ENCODE measurements at regions not wholly inside any gene's neighbourhood (a gene's known extent, or its start where the extent isn't known, plus 50 kb on each side); places are given as distances from the start of the nearest gene placed in this dataset.

DNA sequence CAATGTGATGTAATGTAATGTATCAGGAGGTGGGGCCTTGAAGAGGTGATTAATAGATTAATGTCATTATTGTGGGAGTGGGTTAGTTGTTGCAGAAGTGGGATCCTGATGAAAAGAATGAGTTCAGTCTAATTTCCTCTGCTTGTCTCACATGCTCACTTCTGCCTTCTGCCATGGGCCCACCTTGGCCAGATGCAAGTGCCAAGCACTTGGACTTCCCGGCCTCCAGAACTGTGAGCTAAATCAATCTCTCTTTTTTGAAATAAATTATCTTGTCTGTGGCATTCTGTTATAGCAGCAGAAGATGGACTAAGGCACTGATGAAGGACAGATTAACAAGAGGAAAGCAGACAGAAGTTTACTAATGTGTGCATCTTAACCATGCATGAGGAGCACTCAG is 123.9 kb downstream of the ETS2 start:
- no peak for TF ChIP-seq ZC3H10 (CRISPR knock-in tag; IDR thresholded peaks at IDR 0.05)
- TF ChIP-seq PPARA (CRISPR knock-in tag; IDR thresholded peaks at IDR 0.05; ENCODE audit: borderline replicate concordance), result no peak
- TF ChIP-seq ZFP3 (CRISPR knock-in tag; IDR thresholded peaks at IDR 0.05), result no peak
- no peak for TF ChIP-seq SNAI2 (CRISPR knock-in tag; IDR thresholded peaks at IDR 0.05)
- TF ChIP-seq GLIS3 (CRISPR knock-in tag; IDR thresholded peaks at IDR 0.05), result no peak
- no peak for TF ChIP-seq ZFP30 (CRISPR knock-in tag; IDR thresholded peaks at IDR 0.05)
- TF ChIP-seq CSDC2 (CRISPR knock-in tag; IDR thresholded peaks at IDR 0.05), result no peak
- no peak for TF ChIP-seq RARB (CRISPR knock-in tag; IDR thresholded peaks at IDR 0.05)
- no peak for TF ChIP-seq OSR1 (CRISPR knock-in tag; IDR thresholded peaks at IDR 0.05)
- TF ChIP-seq, protein P1, sequence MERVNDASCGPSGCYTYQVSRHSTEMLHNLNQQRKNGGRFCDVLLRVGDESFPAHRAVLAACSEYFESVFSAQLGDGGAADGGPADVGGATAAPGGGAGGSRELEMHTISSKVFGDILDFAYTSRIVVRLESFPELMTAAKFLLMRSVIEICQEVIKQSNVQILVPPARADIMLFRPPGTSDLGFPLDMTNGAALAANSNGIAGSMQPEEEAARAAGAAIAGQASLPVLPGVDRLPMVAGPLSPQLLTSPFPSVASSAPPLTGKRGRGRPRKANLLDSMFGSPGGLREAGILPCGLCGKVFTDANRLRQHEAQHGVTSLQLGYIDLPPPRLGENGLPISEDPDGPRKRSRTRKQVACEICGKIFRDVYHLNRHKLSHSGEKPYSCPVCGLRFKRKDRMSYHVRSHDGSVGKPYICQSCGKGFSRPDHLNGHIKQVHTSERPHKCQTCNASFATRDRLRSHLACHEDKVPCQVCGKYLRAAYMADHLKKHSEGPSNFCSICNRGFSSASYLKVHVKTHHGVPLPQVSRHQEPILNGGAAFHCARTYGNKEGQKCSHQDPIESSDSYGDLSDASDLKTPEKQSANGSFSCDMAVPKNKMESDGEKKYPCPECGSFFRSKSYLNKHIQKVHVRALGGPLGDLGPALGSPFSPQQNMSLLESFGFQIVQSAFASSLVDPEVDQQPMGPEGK (CRISPR knock-in tag; IDR thresholded peaks at IDR 0.05; ENCODE audit: borderline replicate concordance), result no peak
- no peak for TF ChIP-seq ESRRG (CRISPR knock-in tag; IDR thresholded peaks at IDR 0.05)
- TF ChIP-seq, protein P2, sequence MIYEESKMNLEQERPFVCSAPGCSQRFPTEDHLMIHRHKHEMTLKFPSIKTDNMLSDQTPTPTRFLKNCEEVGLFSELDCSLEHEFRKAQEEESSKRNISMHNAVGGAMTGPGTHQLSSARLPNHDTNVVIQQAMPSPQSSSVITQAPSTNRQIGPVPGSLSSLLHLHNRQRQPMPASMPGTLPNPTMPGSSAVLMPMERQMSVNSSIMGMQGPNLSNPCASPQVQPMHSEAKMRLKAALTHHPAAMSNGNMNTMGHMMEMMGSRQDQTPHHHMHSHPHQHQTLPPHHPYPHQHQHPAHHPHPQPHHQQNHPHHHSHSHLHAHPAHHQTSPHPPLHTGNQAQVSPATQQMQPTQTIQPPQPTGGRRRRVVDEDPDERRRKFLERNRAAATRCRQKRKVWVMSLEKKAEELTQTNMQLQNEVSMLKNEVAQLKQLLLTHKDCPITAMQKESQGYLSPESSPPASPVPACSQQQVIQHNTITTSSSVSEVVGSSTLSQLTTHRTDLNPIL (CRISPR knock-in tag; IDR thresholded peaks at IDR 0.05; ENCODE audit: low read depth), result no peak
- TF ChIP-seq ZNF70 (CRISPR knock-in tag; IDR thresholded peaks at IDR 0.05), result no peak
- TF ChIP-seq, protein P3, sequence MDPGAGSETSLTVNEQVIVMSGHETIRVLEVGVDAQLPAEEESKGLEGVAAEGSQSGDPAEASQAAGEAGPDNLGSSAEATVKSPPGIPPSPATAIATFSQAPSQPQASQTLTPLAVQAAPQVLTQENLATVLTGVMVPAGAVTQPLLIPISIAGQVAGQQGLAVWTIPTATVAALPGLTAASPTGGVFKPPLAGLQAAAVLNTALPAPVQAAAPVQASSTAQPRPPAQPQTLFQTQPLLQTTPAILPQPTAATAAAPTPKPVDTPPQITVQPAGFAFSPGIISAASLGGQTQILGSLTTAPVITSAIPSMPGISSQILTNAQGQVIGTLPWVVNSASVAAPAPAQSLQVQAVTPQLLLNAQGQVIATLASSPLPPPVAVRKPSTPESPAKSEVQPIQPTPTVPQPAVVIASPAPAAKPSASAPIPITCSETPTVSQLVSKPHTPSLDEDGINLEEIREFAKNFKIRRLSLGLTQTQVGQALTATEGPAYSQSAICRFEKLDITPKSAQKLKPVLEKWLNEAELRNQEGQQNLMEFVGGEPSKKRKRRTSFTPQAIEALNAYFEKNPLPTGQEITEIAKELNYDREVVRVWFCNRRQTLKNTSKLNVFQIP (CRISPR knock-in tag; IDR thresholded peaks at IDR 0.05; ENCODE audit: borderline replicate concordance, low read depth), result no peak
- TF ChIP-seq ARNTL (CRISPR knock-in tag; IDR thresholded peaks at IDR 0.05; ENCODE audit: borderline replicate concordance, low read depth), result no peak
- TF ChIP-seq TOX (CRISPR knock-in tag; IDR thresholded peaks at IDR 0.05; ENCODE audit: borderline replicate concordance), result no peak
- TF ChIP-seq ZNF8 (CRISPR knock-in tag; IDR thresholded peaks at IDR 0.05), result no peak
- ATAC-seq, result no peak

DNA sequence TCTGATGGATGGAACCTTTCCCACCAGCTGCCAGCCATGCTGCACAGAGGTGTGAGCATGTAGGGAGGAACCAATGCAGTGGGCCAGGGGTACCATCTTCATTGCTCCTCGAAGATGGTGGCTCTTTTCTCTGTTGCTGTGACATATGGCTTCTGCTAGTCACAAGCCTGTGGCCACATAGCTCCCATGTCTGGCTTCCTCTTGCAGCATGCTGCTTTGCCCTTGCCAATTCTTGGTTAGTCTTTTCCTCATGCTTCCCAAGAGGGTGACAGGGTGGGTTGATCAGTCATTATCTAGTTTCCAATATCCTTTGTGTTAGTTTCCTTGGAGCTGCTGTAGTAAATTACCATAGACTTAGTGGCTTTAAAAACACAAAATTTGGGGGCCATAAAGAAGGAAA is 123.4 kb downstream of the ETS2 start:
- TF ChIP-seq ZNF565 (CRISPR knock-in tag; conservative IDR thresholded peaks at IDR 0.05; ENCODE audit: low read depth) (no peak), BACH2 (CRISPR knock-in tag; IDR thresholded peaks at IDR 0.05; ENCODE audit: borderline replicate concordance) (no peak), ISL1 (CRISPR knock-in tag; IDR thresholded peaks at IDR 0.05) (no peak), TOX (CRISPR knock-in tag; IDR thresholded peaks at IDR 0.05; ENCODE audit: borderline replicate concordance) (no peak)
- TF ChIP-seq, protein P1 (CRISPR knock-in tag; IDR thresholded peaks at IDR 0.05; ENCODE audit: borderline replicate concordance), result no peak
- ATAC-seq, result no peak

DNA sequence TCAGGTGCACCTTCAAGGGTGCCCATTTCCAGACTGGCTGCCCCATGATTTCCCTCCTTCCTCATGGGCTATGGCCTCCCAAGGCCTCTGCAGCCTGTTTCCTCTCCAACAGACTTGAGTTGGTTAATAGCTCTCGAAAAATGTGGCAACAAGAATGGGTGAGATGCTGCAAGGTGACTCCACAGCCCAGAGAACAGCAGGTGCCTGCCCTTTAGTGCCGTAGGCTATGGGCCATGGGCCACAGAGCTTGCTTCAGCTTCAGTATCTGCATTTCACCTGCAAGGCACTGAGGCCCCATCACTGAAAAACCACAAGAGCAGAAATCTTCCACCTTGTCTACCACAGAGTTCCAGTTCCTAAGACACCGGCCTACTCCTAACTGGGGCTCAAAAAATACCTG is 122.0 kb downstream of the ETS2 start:
- TF ChIP-seq RARB (CRISPR knock-in tag; IDR thresholded peaks at IDR 0.05) (no peak), ZNF565 (CRISPR knock-in tag; conservative IDR thresholded peaks at IDR 0.05; ENCODE audit: low read depth) (no peak), SNAI2 (CRISPR knock-in tag; IDR thresholded peaks at IDR 0.05) (no peak), ISL1 (CRISPR knock-in tag; IDR thresholded peaks at IDR 0.05) (no peak), TOX (CRISPR knock-in tag; IDR thresholded peaks at IDR 0.05; ENCODE audit: borderline replicate concordance) (no peak), PPARA (CRISPR knock-in tag; IDR thresholded peaks at IDR 0.05; ENCODE audit: borderline replicate concordance) (no peak), ESRRG (CRISPR knock-in tag; IDR thresholded peaks at IDR 0.05) (no peak), ZFP3 (CRISPR knock-in tag; IDR thresholded peaks at IDR 0.05) (no peak), OSR1 (CRISPR knock-in tag; IDR thresholded peaks at IDR 0.05) (no peak), ZNF70 (CRISPR knock-in tag; IDR thresholded peaks at IDR 0.05) (no peak), GLIS3 (CRISPR knock-in tag; IDR thresholded peaks at IDR 0.05) (no peak), ZFP30 (CRISPR knock-in tag; IDR thresholded peaks at IDR 0.05) (no peak)
- TF ChIP-seq, protein P1 (CRISPR knock-in tag; IDR thresholded peaks at IDR 0.05; ENCODE audit: borderline replicate concordance), result no peak
- TF ChIP-seq, protein P4, sequence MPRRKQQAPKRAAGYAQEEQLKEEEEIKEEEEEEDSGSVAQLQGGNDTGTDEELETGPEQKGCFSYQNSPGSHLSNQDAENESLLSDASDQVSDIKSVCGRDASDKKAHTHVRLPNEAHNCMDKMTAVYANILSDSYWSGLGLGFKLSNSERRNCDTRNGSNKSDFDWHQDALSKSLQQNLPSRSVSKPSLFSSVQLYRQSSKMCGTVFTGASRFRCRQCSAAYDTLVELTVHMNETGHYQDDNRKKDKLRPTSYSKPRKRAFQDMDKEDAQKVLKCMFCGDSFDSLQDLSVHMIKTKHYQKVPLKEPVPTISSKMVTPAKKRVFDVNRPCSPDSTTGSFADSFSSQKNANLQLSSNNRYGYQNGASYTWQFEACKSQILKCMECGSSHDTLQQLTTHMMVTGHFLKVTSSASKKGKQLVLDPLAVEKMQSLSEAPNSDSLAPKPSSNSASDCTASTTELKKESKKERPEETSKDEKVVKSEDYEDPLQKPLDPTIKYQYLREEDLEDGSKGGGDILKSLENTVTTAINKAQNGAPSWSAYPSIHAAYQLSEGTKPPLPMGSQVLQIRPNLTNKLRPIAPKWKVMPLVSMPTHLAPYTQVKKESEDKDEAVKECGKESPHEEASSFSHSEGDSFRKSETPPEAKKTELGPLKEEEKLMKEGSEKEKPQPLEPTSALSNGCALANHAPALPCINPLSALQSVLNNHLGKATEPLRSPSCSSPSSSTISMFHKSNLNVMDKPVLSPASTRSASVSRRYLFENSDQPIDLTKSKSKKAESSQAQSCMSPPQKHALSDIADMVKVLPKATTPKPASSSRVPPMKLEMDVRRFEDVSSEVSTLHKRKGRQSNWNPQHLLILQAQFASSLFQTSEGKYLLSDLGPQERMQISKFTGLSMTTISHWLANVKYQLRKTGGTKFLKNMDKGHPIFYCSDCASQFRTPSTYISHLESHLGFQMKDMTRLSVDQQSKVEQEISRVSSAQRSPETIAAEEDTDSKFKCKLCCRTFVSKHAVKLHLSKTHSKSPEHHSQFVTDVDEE (CRISPR knock-in tag; IDR thresholded peaks at IDR 0.05), result no peak
- TF ChIP-seq, protein P3 (CRISPR knock-in tag; IDR thresholded peaks at IDR 0.05; ENCODE audit: borderline replicate concordance, low read depth), result no peak
- TF ChIP-seq, protein P5, sequence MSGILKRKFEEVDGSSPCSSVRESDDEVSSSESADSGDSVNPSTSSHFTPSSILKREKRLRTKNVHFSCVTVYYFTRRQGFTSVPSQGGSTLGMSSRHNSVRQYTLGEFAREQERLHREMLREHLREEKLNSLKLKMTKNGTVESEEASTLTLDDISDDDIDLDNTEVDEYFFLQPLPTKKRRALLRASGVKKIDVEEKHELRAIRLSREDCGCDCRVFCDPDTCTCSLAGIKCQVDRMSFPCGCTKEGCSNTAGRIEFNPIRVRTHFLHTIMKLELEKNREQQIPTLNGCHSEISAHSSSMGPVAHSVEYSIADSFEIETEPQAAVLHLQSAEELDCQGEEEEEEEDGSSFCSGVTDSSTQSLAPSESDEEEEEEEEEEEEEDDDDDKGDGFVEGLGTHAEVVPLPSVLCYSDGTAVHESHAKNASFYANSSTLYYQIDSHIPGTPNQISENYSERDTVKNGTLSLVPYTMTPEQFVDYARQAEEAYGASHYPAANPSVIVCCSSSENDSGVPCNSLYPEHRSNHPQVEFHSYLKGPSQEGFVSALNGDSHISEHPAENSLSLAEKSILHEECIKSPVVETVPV (CRISPR knock-in tag; IDR thresholded peaks at IDR 0.05), result no peak

More for the DNA sequence above, 122.0 kb downstream of the ETS2 start:
- ATAC-seq, result no peak
